ENCODE measurements at regions not wholly inside any gene's neighbourhood (a gene's known extent, or its start where the extent isn't known, plus 50 kb on each side); places are given as distances from the start of the nearest gene placed in this dataset.
A peak's percentile ranks its signal among the peaks of the same experiment; 100 is the strongest.

GRCh38 chr21:39055167-39055767, 128.0 kb downstream of the PSMG1 start:
- TF ChIP-seq FOS (IDR thresholded peaks at IDR 0.05; ENCODE audit: borderline replicate concordance, insufficient read depth, low read length), result no peak
- TF ChIP-seq POLR2A (IDR thresholded peaks at IDR 0.05; ENCODE audit: low read depth, low read length), result no peak
- H3K4me1 ChIP-seq (ENCODE audit: control insufficient read depth, extremely low read depth, insufficient read depth, low read length), result no peaks in the 10 kb centered on the region
- CTCF ChIA-PET, result interaction anchor here (1.9 kb wide), 1 partner anchor 10 kb away, joined by 6 read pairs; no protein-coding TSS in a partner anchor
- peak; percentile 8 for FAIRE-seq
- intact Hi-C loops (cut with micrococcal nuclease), result no loop called here
- no peak overlapping the region for H2AFZ ChIP-seq (ENCODE audit: low read depth, low read length)
- POLR2A ChIA-PET, result no interaction called here
- H4K20me1 ChIP-seq (replicated peaks; ENCODE audit: control insufficient read depth, extremely low read depth, insufficient read depth, low read length), result no peaks in the 10 kb centered on the region
- H3K4me2 ChIP-seq (ENCODE audit: insufficient read depth, low read length), result no peak overlapping the region
- H3K9me3 ChIP-seq (replicated peaks; ENCODE audit: control insufficient read depth, insufficient read depth, low read length), result no peaks in the 10 kb centered on the region
- H3K27ac ChIP-seq (ENCODE audit: insufficient read depth, low read depth, low read length), result no peak overlapping the region
- H3K9ac ChIP-seq (replicated peaks; ENCODE audit: extremely low read depth, insufficient read depth, low read length), result no peak overlapping the region
- peaks cover 3 to 5% of the 10 kb centered on the region in 2 experiments for H3K27me3 ChIP-seq (ENCODE audit: control insufficient read depth in 2 of 2, insufficient read depth in 2 of 2, low read length in 2 of 2)
- peak; percentile 51 for DNase-seq (ENCODE audit: low read depth, low spot score)
- H3K4me3 ChIP-seq (replicated peaks in 1 of 3; ENCODE audit: insufficient read depth in 1 of 3, low read depth in 1 of 3, low read length in 3 of 3), result no peak overlapping the region
- BruUV-seq (replicated peaks), result no TSS peak
- no peaks in the 10 kb centered on the region for H3K36me3 ChIP-seq (ENCODE audit: control insufficient read depth in 2 of 2, extremely low read depth in 1 of 2, insufficient read depth in 2 of 2, low read length in 2 of 2)
- dilution Hi-C loops (cut with MboI; ENCODE audit: extremely low pct_ligation_motif_present, low sequenced_read_pairs), result no loop called here
- H3K79me2 ChIP-seq (ENCODE audit: control insufficient read depth, insufficient read depth, low read length), result no peaks in the 10 kb centered on the region
- no peaks in the 10 kb centered on the region for H3K9me1 ChIP-seq (replicated peaks; ENCODE audit: control insufficient read depth, extremely low read depth, insufficient read depth, low read length)

- POLR2A ChIA-PET, result no interaction called here
- Histone ChIP-seq H3K4me3 (replicated peaks in 1 of 3; ENCODE audit: insufficient read depth in 1 of 3, low read depth in 1 of 3, low read length in 3 of 3) (no peak overlapping the region), H3K79me2 (ENCODE audit: control insufficient read depth, insufficient read depth, low read length) (no peaks in the 10 kb centered on the region), H3K9me3 (replicated peaks; ENCODE audit: control insufficient read depth, insufficient read depth, low read length) (no peaks in the 10 kb centered on the region), H3K9ac (replicated peaks; ENCODE audit: extremely low read depth, insufficient read depth, low read length) (no peak overlapping the region), H3K27ac (ENCODE audit: insufficient read depth, low read depth, low read length) (no peak overlapping the region), H2AFZ (ENCODE audit: low read depth, low read length) (no peak overlapping the region), H3K9me1 (replicated peaks; ENCODE audit: control insufficient read depth, extremely low read depth, insufficient read depth, low read length) (no peaks in the 10 kb centered on the region), H3K4me1 (ENCODE audit: control insufficient read depth, extremely low read depth, insufficient read depth, low read length) (no peaks in the 10 kb centered on the region), H3K4me2 (ENCODE audit: insufficient read depth, low read length) (no peak overlapping the region), H3K36me3 (ENCODE audit: control insufficient read depth in 2 of 2, extremely low read depth in 1 of 2, insufficient read depth in 2 of 2, low read length in 2 of 2) (no peaks in the 10 kb centered on the region), H3K27me3 (ENCODE audit: control insufficient read depth in 2 of 2, insufficient read depth in 2 of 2, low read length in 2 of 2) (peaks cover 3 to 5% of the 10 kb centered on the region in 2 experiments), H4K20me1 (replicated peaks; ENCODE audit: control insufficient read depth, extremely low read depth, insufficient read depth, low read length) (no peaks in the 10 kb centered on the region)
- FAIRE-seq (no peak), DNase-seq (ENCODE audit: low read depth, low spot score) (no peak)
- CTCF ChIA-PET, result interaction anchor here (0.8 to 1.9 kb wide), 4 partner anchors 9 to 75 kb away, joined by 3 to 6 read pairs (median 5); no protein-coding TSS in a partner anchor
- dilution Hi-C loops (cut with MboI; ENCODE audit: extremely low pct_ligation_motif_present, low sequenced_read_pairs), result no loop called here
- TF ChIP-seq GATA2 (IDR thresholded peaks at IDR 0.05; ENCODE audit: insufficient read depth, insufficient read length, low read depth, low read length) (no peak), FOS (IDR thresholded peaks at IDR 0.05; ENCODE audit: borderline replicate concordance, insufficient read depth, low read length) (no peak), EZH2 (IDR thresholded peaks at IDR 0.05; ENCODE audit: borderline replicate concordance, low read depth, low read length, severe bottlenecking) (no peak), MYC (IDR thresholded peaks at IDR 0.05; ENCODE audit: low read depth, low read length) (no peak), POLR2AphosphoS5 (IDR thresholded peaks at IDR 0.05; ENCODE audit: insufficient read depth, low read depth, low read length) (no peak), MAX (IDR thresholded peaks at IDR 0.05; ENCODE audit: insufficient read depth, insufficient read length) (no peak), JUN (IDR thresholded peaks at IDR 0.05; ENCODE audit: borderline replicate concordance, insufficient read depth, insufficient read length, low read depth) (no peak), POLR2A (IDR thresholded peaks at IDR 0.05; ENCODE audit: low read depth, low read length) (no peak)
- TF ChIP-seq, protein P1, sequence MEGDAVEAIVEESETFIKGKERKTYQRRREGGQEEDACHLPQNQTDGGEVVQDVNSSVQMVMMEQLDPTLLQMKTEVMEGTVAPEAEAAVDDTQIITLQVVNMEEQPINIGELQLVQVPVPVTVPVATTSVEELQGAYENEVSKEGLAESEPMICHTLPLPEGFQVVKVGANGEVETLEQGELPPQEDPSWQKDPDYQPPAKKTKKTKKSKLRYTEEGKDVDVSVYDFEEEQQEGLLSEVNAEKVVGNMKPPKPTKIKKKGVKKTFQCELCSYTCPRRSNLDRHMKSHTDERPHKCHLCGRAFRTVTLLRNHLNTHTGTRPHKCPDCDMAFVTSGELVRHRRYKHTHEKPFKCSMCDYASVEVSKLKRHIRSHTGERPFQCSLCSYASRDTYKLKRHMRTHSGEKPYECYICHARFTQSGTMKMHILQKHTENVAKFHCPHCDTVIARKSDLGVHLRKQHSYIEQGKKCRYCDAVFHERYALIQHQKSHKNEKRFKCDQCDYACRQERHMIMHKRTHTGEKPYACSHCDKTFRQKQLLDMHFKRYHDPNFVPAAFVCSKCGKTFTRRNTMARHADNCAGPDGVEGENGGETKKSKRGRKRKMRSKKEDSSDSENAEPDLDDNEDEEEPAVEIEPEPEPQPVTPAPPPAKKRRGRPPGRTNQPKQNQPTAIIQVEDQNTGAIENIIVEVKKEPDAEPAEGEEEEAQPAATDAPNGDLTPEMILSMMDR (IDR thresholded peaks at IDR 0.05; ENCODE audit: extremely low read depth in 1 of 2, insufficient read depth in 1 of 2, low read depth in 1 of 2, low read length in 2 of 2), result no peak
- no TSS peak for BruUV-seq (replicated peaks)
- intact Hi-C loops (cut with micrococcal nuclease), result no loop called here
Measured at GRCh38 chr21:39054066-39054465, 129.2 kb downstream of the PSMG1 start.

Data from endothelial cell of umbilical vein (primary cell).